ENCODE measurements at regions not wholly inside any gene's neighbourhood (a gene's known extent, or its start where the extent isn't known, plus 50 kb on each side); places are given as distances from the start of the nearest gene placed in this dataset.

DNA sequence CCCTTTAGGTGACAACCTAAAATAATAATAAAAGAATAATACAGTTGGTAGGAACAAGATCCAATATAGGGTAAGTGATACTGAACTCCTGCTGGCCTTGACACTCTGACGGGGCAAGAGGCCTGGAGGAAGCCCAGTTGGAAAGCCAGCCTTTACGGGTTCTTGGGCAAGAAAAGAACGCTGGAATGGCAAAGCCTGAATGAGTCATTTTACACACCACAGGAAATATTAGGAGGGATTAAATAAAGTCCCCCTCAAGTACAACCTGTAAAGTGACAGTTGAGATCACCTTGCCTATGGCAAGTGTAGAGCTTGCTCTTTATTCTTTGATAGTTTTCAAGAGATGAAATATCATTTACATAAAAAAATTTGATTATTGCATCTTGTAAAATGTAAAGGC, 244.5 kb upstream of the TLL1 start:
- no peak overlapping the region for H3K4me2 ChIP-seq (ENCODE audit: insufficient read depth, low read length)
- H3K27ac ChIP-seq (ENCODE audit: insufficient read depth, low read depth, low read length): no peak overlapping the region
- H3K27me3 ChIP-seq (ENCODE audit: control insufficient read depth in 2 of 2, insufficient read depth in 2 of 2, low read length in 2 of 2): no peaks in the 10 kb centered on the region
- FAIRE-seq (no peak), DNase-seq (ENCODE audit: low read depth, low spot score) (no peak)
- H3K4me3 ChIP-seq (replicated peaks in 1 of 3; ENCODE audit: insufficient read depth in 1 of 3, low read depth in 1 of 3, low read length in 3 of 3): no peak overlapping the region
- TF ChIP-seq GATA2 (IDR thresholded peaks at IDR 0.05; ENCODE audit: insufficient read depth, insufficient read length, low read depth, low read length): no peak
- TF ChIP-seq MYC (IDR thresholded peaks at IDR 0.05; ENCODE audit: low read depth, low read length): no peak
- TF ChIP-seq, protein P1, sequence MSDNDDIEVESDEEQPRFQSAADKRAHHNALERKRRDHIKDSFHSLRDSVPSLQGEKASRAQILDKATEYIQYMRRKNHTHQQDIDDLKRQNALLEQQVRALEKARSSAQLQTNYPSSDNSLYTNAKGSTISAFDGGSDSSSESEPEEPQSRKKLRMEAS (IDR thresholded peaks at IDR 0.05; ENCODE audit: insufficient read depth, insufficient read length): no peak
- no peak for TF ChIP-seq FOS (IDR thresholded peaks at IDR 0.05; ENCODE audit: borderline replicate concordance, insufficient read depth, low read length)
- TF ChIP-seq POLR2AphosphoS5 (IDR thresholded peaks at IDR 0.05; ENCODE audit: insufficient read depth, low read depth, low read length): no peak
- no peak for TF ChIP-seq JUN (IDR thresholded peaks at IDR 0.05; ENCODE audit: borderline replicate concordance, insufficient read depth, insufficient read length, low read depth)
- no peak for TF ChIP-seq POLR2A (IDR thresholded peaks at IDR 0.05; ENCODE audit: low read depth, low read length)
- TF ChIP-seq, protein P2, sequence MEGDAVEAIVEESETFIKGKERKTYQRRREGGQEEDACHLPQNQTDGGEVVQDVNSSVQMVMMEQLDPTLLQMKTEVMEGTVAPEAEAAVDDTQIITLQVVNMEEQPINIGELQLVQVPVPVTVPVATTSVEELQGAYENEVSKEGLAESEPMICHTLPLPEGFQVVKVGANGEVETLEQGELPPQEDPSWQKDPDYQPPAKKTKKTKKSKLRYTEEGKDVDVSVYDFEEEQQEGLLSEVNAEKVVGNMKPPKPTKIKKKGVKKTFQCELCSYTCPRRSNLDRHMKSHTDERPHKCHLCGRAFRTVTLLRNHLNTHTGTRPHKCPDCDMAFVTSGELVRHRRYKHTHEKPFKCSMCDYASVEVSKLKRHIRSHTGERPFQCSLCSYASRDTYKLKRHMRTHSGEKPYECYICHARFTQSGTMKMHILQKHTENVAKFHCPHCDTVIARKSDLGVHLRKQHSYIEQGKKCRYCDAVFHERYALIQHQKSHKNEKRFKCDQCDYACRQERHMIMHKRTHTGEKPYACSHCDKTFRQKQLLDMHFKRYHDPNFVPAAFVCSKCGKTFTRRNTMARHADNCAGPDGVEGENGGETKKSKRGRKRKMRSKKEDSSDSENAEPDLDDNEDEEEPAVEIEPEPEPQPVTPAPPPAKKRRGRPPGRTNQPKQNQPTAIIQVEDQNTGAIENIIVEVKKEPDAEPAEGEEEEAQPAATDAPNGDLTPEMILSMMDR (IDR thresholded peaks at IDR 0.05; ENCODE audit: extremely low read depth in 1 of 2, insufficient read depth in 1 of 2, low read depth in 1 of 2, low read length in 2 of 2): no peak
- TF ChIP-seq EZH2 (IDR thresholded peaks at IDR 0.05; ENCODE audit: borderline replicate concordance, low read depth, low read length, severe bottlenecking): no peak
- peaks cover 25% of the 10 kb centered on the region for H3K4me1 ChIP-seq (ENCODE audit: control insufficient read depth, extremely low read depth, insufficient read depth, low read length)
- CTCF ChIA-PET: interaction anchor here (1.0 kb wide), 1 partner anchor 135 kb away, joined by 5 read pairs; no protein-coding TSS in a partner anchor
- no peaks in the 10 kb centered on the region for H3K79me2 ChIP-seq (ENCODE audit: control insufficient read depth, insufficient read depth, low read length)
- H2AFZ ChIP-seq (ENCODE audit: low read depth, low read length): no peak overlapping the region
- H3K9me3 ChIP-seq (replicated peaks; ENCODE audit: control insufficient read depth, insufficient read depth, low read length): no peaks in the 10 kb centered on the region
- no peaks in the 10 kb centered on the region for H3K9me1 ChIP-seq (replicated peaks; ENCODE audit: control insufficient read depth, extremely low read depth, insufficient read depth, low read length)
- BruUV-seq (replicated peaks): no TSS peak
- no peaks in the 10 kb centered on the region for H4K20me1 ChIP-seq (replicated peaks; ENCODE audit: control insufficient read depth, extremely low read depth, insufficient read depth, low read length)
- POLR2A ChIA-PET: interaction anchor here (0.7 kb wide), 1 partner anchor 44 kb away, joined by 5 read pairs; no protein-coding TSS in a partner anchor
- dilution Hi-C loops (cut with MboI; ENCODE audit: extremely low pct_ligation_motif_present, low sequenced_read_pairs) (no loop called here), intact Hi-C loops (cut with micrococcal nuclease) (no loop called here)
- H3K9ac ChIP-seq (replicated peaks; ENCODE audit: extremely low read depth, insufficient read depth, low read length): no peak overlapping the region
- no peaks in the 10 kb centered on the region for H3K36me3 ChIP-seq (ENCODE audit: control insufficient read depth in 2 of 2, extremely low read depth in 1 of 2, insufficient read depth in 2 of 2, low read length in 2 of 2)
